ENCODE measurements at regions not wholly inside any gene's neighbourhood (a gene's known extent, or its start where the extent isn't known, plus 50 kb on each side); places are given as distances from the start of the nearest gene placed in this dataset.

DNA sequence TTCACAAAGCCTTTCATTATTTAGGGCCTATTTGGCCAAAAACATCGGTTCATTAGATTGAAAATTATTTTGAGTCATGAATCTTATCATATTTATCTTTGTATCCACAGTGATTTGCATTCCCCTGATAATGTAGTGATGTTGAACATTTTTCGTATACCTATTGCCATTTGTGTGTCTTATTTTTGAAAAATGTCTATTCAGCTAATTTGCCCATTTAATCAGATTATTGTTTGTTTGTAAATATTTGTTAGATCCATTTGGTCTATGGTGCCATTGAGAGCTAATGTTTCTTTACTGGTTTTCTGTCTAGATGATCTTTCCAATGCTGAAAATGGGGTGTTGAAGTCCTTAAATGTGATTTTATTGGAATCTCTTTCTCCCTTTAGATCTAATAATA, 439.2 kb upstream of the TYRP1 start:
- Histone ChIP-seq H3K36me3 (no peaks in the 10 kb centered on the region), H3K27ac (no peak overlapping the region), H3K4me1 (no peaks in the 10 kb centered on the region), H3K4me3 (no peak overlapping the region), H3K27me3 (no peaks in the 10 kb centered on the region), H3K9me3 (peaks cover 0 to 6% of the 10 kb centered on the region in 2 donors)
- TF ChIP-seq POLR2AphosphoS5 (IDR thresholded peaks at IDR 0.05) (no peak), EP300 (IDR thresholded peaks at IDR 0.05; ENCODE audit: low read depth) (no peak), POLR2A (IDR thresholded peaks at IDR 0.05) (no peak)
- TF ChIP-seq, protein P1, sequence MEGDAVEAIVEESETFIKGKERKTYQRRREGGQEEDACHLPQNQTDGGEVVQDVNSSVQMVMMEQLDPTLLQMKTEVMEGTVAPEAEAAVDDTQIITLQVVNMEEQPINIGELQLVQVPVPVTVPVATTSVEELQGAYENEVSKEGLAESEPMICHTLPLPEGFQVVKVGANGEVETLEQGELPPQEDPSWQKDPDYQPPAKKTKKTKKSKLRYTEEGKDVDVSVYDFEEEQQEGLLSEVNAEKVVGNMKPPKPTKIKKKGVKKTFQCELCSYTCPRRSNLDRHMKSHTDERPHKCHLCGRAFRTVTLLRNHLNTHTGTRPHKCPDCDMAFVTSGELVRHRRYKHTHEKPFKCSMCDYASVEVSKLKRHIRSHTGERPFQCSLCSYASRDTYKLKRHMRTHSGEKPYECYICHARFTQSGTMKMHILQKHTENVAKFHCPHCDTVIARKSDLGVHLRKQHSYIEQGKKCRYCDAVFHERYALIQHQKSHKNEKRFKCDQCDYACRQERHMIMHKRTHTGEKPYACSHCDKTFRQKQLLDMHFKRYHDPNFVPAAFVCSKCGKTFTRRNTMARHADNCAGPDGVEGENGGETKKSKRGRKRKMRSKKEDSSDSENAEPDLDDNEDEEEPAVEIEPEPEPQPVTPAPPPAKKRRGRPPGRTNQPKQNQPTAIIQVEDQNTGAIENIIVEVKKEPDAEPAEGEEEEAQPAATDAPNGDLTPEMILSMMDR (IDR thresholded peaks at IDR 0.05), result no peak
- no peak for DNase-seq
- intact Hi-C loops (cut with DNase I; ENCODE audit: low total_unique reads) (no loop called here), in situ Hi-C loops (cut with MboI; ENCODE audit: low pct_ligation_motif_present in 1 of 4, low pct_unique_long_range_greater_than_20kb in 1 of 4, low sequenced_read_pairs in 3 of 4) (no loop called here)
- 42 to 50% methylated on average over 2 of the region's 2 CpGs for WGBS, 2 donors (ENCODE audit: low coverage in 1 of 2)

DNA sequence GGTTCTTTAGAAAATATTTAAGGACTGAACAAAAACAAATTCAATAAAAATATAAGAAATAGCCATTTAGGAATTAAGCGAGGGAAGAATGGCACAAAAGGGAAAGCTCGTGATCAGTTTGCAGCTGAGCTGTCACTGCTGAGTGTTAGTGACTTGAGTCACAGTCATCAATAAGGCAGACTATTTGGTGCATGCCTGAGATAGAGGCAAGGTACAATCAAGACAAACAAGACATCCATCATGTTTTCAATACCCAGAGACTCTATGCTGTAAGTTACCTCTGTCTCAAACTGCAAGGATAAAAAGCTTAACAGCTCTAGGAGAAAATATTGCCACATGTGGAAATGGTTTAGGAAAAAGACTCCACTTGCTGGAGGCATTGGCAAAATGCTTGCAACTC, 426.4 kb upstream of the TYRP1 start:
- Histone ChIP-seq H3K27me3 (no peaks in the 10 kb centered on the region), H3K4me1 (no peaks in the 10 kb centered on the region), H3K27ac (no peak overlapping the region), H3K9me3 (no peaks in the 10 kb centered on the region), H3K4me3 (no peak overlapping the region), H3K36me3 (no peaks in the 10 kb centered on the region)
- in situ Hi-C loops (cut with MboI; ENCODE audit: low pct_ligation_motif_present in 1 of 4, low pct_unique_long_range_greater_than_20kb in 1 of 4, low sequenced_read_pairs in 3 of 4) (no loop called here), intact Hi-C loops (cut with DNase I; ENCODE audit: low total_unique reads) (no loop called here)
- DNase-seq, result no peak
- TF ChIP-seq EP300 (IDR thresholded peaks at IDR 0.05; ENCODE audit: low read depth) (no peak), POLR2A (IDR thresholded peaks at IDR 0.05) (no peak), POLR2AphosphoS5 (IDR thresholded peaks at IDR 0.05) (no peak)
- TF ChIP-seq, protein P1 (IDR thresholded peaks at IDR 0.05), result no peak
- 86 to 89% methylated on average over 2 of the region's 2 CpGs for WGBS, 2 donors (ENCODE audit: low coverage in 1 of 2)

DNA sequence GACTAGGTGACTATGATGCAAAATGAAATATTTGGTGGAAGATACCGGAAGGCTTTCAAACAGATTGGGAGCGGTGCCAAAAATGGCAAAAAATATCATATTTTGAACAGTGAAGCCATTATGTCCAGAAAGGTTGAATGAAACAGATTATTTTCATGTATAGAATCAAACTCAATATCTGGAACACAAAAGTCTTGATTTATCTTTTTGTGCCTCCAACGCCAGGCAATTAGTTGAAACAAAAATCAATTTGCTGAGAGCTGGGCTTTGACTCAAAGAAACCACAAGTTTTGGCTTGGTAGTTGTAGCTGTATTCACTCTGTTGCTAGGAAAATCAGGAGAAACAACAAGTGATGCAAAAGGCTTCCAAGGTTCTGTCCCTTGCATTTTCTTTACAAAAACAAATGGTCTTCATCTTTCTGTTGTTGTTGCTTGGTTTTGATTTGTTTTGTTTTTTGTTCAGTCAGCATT, 421.7 kb upstream of the TYRP1 start:
- no peaks in the 10 kb centered on the region for H3K36me3 ChIP-seq
- DNase-seq, result no peak
- intact Hi-C loops (cut with DNase I; ENCODE audit: low total_unique reads) (no loop called here), in situ Hi-C loops (cut with MboI; ENCODE audit: low pct_ligation_motif_present in 1 of 4, low pct_unique_long_range_greater_than_20kb in 1 of 4, low sequenced_read_pairs in 3 of 4) (no loop called here)
- H3K4me3 ChIP-seq, result no peak overlapping the region
- H3K9me3 ChIP-seq, result no peaks in the 10 kb centered on the region
- no peak overlapping the region for H3K27ac ChIP-seq
- peaks cover 0 to 5% (median 2%) of the 10 kb centered on the region in 4 donors for H3K4me1 ChIP-seq
- no peaks in the 10 kb centered on the region for H3K27me3 ChIP-seq
- WGBS, 2 donors (ENCODE audit: low coverage in 1 of 2), result 68 to 78% methylated on average over 3 of the region's 3 CpGs
- TF ChIP-seq, protein P1 (IDR thresholded peaks at IDR 0.05), result no peak
- TF ChIP-seq POLR2AphosphoS5 (IDR thresholded peaks at IDR 0.05) (no peak), POLR2A (IDR thresholded peaks at IDR 0.05) (no peak)

DNA sequence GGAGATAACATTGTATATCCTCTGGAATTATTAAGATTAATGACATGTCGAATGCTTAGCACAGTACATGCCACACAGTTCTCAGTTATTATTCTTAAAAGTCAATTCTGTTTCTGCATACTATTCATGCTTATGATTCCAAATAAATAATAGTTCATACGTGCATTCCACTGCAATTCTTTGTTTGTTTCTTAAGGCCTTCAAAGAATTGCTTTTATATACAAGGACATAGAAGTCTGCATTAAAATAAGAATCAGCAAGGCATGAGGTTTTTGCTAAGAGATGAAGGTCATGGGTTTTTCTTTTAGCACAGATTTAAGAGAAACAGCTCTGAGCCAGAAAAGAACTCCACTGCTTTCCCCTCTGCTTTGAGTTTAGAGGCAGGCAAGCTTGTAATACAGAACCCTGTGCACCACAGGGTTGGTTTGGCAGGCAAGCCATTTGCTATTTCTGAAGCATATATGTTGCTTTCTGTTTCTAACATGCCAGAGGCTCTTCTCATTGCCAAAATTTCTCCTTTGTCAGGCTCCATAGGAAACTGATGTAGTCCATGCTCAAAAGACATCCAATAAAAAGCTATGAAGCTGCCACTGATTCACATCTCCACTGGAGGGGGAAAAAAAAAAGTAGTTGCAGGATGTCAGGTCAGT, 420.6 kb upstream of the TYRP1 start:
- Histone ChIP-seq H3K4me1 (peaks cover 0 to 5% (median 2%) of the 10 kb centered on the region in 4 donors), H3K27me3 (no peaks in the 10 kb centered on the region), H3K4me3 (no peak overlapping the region), H3K27ac (no peak overlapping the region), H3K9me3 (no peaks in the 10 kb centered on the region), H3K36me3 (no peaks in the 10 kb centered on the region)
- DNase-seq, result no peak
- TF ChIP-seq, protein P1 (IDR thresholded peaks at IDR 0.05), result no peak
- TF ChIP-seq POLR2AphosphoS5 (IDR thresholded peaks at IDR 0.05), result no peak
- no peak for TF ChIP-seq POLR2A (IDR thresholded peaks at IDR 0.05)
- TF ChIP-seq EP300 (IDR thresholded peaks at IDR 0.05; ENCODE audit: low read depth), result no peak
- intact Hi-C loops (cut with DNase I; ENCODE audit: low total_unique reads), result no loop called here
- 67 to 68% methylated on average over 2 of the region's 2 CpGs for WGBS, 2 donors (ENCODE audit: low coverage in 1 of 2)
- in situ Hi-C loops (cut with MboI; ENCODE audit: low pct_ligation_motif_present in 1 of 4, low pct_unique_long_range_greater_than_20kb in 1 of 4, low sequenced_read_pairs in 3 of 4), result no loop called here

Data from transverse colon (tissue), 4 donors.